ENCODE measurements at regions not wholly inside any gene's neighbourhood (a gene's known extent, or its start where the extent isn't known, plus 50 kb on each side); places are given as distances from the start of the nearest gene placed in this dataset.
"Not testable (repeated sequence)": the region's sequence is repeated elsewhere in the genome, so short reads cannot be mapped to it uniquely, and the experiment has no call there.

GRCh38 chr4:8972635-8973034 lies 101.0 kb upstream of the HMX1 start:
- not testable (repeated sequence) for DNase-seq

GRCh38 chr4:8965896-8966295 lies 94.3 kb upstream of the HMX1 start:
- DNase-seq: not testable (repeated sequence)

GRCh38 chr4:8964201-8964788 lies 92.7 kb upstream of the HMX1 start:
- not testable (repeated sequence) for DNase-seq

- not testable (repeated sequence) for DNase-seq
These were observed 91.9 kb upstream of the HMX1 start for GRCh38 chr4:8963533-8963932.

- not testable (repeated sequence) for DNase-seq
These were observed 89.7 kb upstream of the HMX1 start for GRCh38 chr4:8961343-8961742.

GRCh38 chr4:8959471-8959870 lies 87.8 kb upstream of the HMX1 start:
- not testable (repeated sequence) for DNase-seq

GRCh38 chr4:8954001-8954400 lies 82.4 kb upstream of the HMX1 start:
- DNase-seq: not testable (repeated sequence)

GRCh38 chr4:8952791-8953190 lies 81.2 kb upstream of the HMX1 start:
- not testable (repeated sequence) for DNase-seq

GRCh38 chr4:8952109-8952508 lies 80.5 kb upstream of the HMX1 start:
- DNase-seq: not testable (repeated sequence)

GRCh38 chr4:8945506-8945905 lies 73.9 kb upstream of the HMX1 start:
- DNase-seq: not testable (repeated sequence)

- DNase-seq: not testable (repeated sequence)
These were observed 71.7 kb upstream of the HMX1 start for GRCh38 chr4:8943367-8943766.

- DNase-seq: not testable (repeated sequence)
These were observed 70.4 kb upstream of the HMX1 start for GRCh38 chr4:8942088-8942487.

- DNase-seq: not testable (repeated sequence)
These were observed 69.8 kb upstream of the HMX1 start for GRCh38 chr4:8941492-8941805.

GRCh38 chr4:8940792-8941491 lies 69.3 kb upstream of the HMX1 start:
- no peak for DNase-seq

GRCh38 chr4:8939840-8940742 lies 68.5 kb upstream of the HMX1 start:
- no peak for DNase-seq

GRCh38 chr4:8939160-8939839 lies 67.7 kb upstream of the HMX1 start:
- no peak for DNase-seq

- no peak for DNase-seq
These were observed 67.0 kb upstream of the HMX1 start for GRCh38 chr4:8938623-8939022.

- DNase-seq: no peak
These were observed 66.5 kb upstream of the HMX1 start for GRCh38 chr4:8938137-8938536.

GRCh38 chr4:8932884-8933283 lies 61.2 kb upstream of the HMX1 start:
- no peak for DNase-seq

- no peak for DNase-seq
These were observed 56.4 kb upstream of the HMX1 start for GRCh38 chr4:8928074-8928473.

GRCh38 chr4:8922481-8922880 lies 50.8 kb upstream of the HMX1 start:
- no peak for DNase-seq

- DNase-seq: no peak
These were observed 49.8 kb upstream of the HMX1 start for GRCh38 chr4:8921465-8921864.
